WTC11 (cell line): ENCODE measurements at regions not wholly inside any gene's neighbourhood (a gene's known extent, or its start where the extent isn't known, plus 50 kb on each side); places are given as distances from the start of the nearest gene placed in this dataset.

Experiments used
- ATAC-seq: fragments of 200-7000 bp; cut with Tn5 transposase; 2 replicates; pipeline ENCODE4 v1.10.0; 2021; ENCODE audit warnings: mild to moderate bottlenecking, moderate library complexity
- CTCF ChIA-PET: fragments of 300-600 bp; sonication (Branson Sonifier 250); formaldehyde crosslinking; loops from one replicate; lab custom pipeline; 2021; ENCODE audit warnings: antibody characterized with exemption; lab: Charles Lee
- POLR2A ChIA-PET: fragments of 350-600 bp; sonication (Branson Sonifier 250); formaldehyde crosslinking; loops from one replicate; lab custom pipeline; 2021; ENCODE audit warnings: antibody characterized with exemption; lab: Charles Lee
- DNase-seq: peaks from one replicate; pipeline ENCODE4 v3.0.0; 2021; ENCODE audit warnings: low spot score
- H3K27ac Mint-ChIP-seq: 2 replicates; pipeline ENCODE4 v1.8.0; 2021; ENCODE audit warnings: mixed read lengths
- H3K27me3 Mint-ChIP-seq: 2 replicates; pipeline ENCODE4 v1.8.0; 2021; ENCODE audit warnings: low read depth, mild to moderate bottlenecking, moderate library complexity, mixed read lengths
- H3K36me3 Mint-ChIP-seq: 2 replicates; pipeline ENCODE4 v1.8.0; 2021; ENCODE audit warnings: mixed read lengths
- H3K4me1 Mint-ChIP-seq: 2 replicates; pipeline ENCODE4 v1.8.0; 2022; ENCODE audit warnings: mixed read lengths
- H3K4me3 Mint-ChIP-seq: 2 replicates; pipeline ENCODE4 v1.8.0; 2021; ENCODE audit warnings: mild to moderate bottlenecking, moderate library complexity, mixed read lengths
- H3K9me3 Mint-ChIP-seq: 2 replicates; pipeline ENCODE4 v1.8.0; 2021; ENCODE audit warnings: mixed read lengths
- ETV6 ChIP-seq: sonication (generic); formaldehyde crosslinking; IDR thresholded peaks from 2 replicates; pipeline ENCODE4 v1.8.1; 2022; ENCODE audit warnings: mild to moderate bottlenecking, missing genetic modification reagents
- HMGA2 ChIP-seq: fragments of 250-450 bp; sonication (Bioruptor Pico); IDR thresholded peaks from 2 replicates; pipeline ENCODE4 v1.4.0; 2021; ENCODE audit warnings: mild to moderate bottlenecking, moderate library complexity
- MYBL2 ChIP-seq: sonication (generic); formaldehyde crosslinking; IDR thresholded peaks from 2 replicates; pipeline ENCODE4 v1.8.1; 2023; ENCODE audit warnings: mild to moderate bottlenecking, moderate library complexity, missing genetic modification reagents
- NFATC4 ChIP-seq: fragments of 250-450 bp; sonication (Bioruptor Pico); IDR thresholded peaks from 2 replicates; pipeline ENCODE4 v1.9.0; 2021; ENCODE audit warnings: mild to moderate bottlenecking
- SMAD4 ChIP-seq: sonication (generic); formaldehyde crosslinking; IDR thresholded peaks from 2 replicates; pipeline ENCODE4 v1.8.0; 2022; ENCODE audit warnings: mild to moderate bottlenecking, missing genetic modification reagents
- SOX15 ChIP-seq: fragments of 250-450 bp; sonication (Bioruptor Pico); IDR thresholded peaks from 2 replicates; pipeline ENCODE4 v1.9.0; 2021; ENCODE audit warnings: mild to moderate bottlenecking
- ZNF232 ChIP-seq: sonication (generic); formaldehyde crosslinking; IDR thresholded peaks from 2 replicates; pipeline ENCODE4 v1.8.0; 2022; ENCODE audit warnings: mild to moderate bottlenecking, missing genetic modification reagents
- ZNF671 ChIP-seq: fragments of 250-450 bp; sonication (Bioruptor Pico); IDR thresholded peaks from 2 replicates; pipeline ENCODE4 v1.8.0; 2021; ENCODE audit warnings: mild to moderate bottlenecking
- TF ChIP-seq, protein P1 (sequence below): sonication (generic); formaldehyde crosslinking; IDR thresholded peaks from 2 replicates; pipeline ENCODE4 v1.8.1; 2023; ENCODE audit warnings: mild to moderate bottlenecking, missing genetic modification reagents, moderate library complexity
- TF ChIP-seq, protein P2 (sequence below): sonication (generic); formaldehyde crosslinking; IDR thresholded peaks from 2 replicates; pipeline ENCODE4 v1.8.1; 2023; ENCODE audit warnings: mild to moderate bottlenecking, missing genetic modification reagents, borderline replicate concordance
- TF ChIP-seq, protein P3 (sequence below): fragments of 200-600 bp; IDR thresholded peaks from 2 replicates; pipeline ENCODE4 v1.8.0; 2022; ENCODE audit warnings: antibody characterized with exemption
- TF ChIP-seq, protein P4 (sequence below): fragments of 250-450 bp; sonication (Bioruptor Pico); IDR thresholded peaks from 2 replicates; pipeline ENCODE4 v1.8.0; 2021; ENCODE audit warnings: mild to moderate bottlenecking

DNA sequence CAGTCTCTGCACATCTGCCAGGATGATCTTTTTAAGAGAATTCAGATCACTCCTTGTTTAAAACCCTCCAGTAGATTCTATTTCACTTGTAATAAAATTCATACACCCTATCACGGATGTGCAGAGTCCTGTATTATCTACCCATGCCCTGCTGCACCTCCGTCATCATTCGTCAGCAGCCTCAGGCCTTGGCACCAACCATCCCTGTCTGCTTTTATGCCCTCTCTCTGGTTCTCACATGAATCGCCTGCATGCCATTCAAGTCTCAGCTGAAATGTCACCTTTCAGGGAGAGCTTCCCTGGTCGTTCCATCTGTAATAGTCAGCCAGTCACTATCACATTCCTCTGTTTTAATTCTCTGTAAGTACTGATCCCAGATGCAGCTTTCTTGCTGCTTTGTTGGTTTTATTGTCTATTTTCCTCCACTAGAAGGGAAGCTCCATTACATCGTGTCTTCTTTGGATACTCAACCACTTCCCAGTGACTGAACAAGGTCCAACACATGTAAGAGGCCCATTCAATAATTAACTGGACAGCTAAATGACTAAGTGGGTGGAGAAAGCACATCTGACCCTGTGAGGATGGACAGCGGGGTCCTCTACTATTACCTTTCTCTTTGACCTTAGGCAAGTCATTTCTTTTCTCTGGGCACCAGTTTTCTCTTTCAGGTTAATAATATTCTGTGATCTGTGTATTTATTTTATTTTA is 81.2 kb upstream of the GOT2 start:
- ChIA-PET CTCF (interaction anchor here (0.6 to 3.0 kb wide), 27 partner anchors 9 to 433 kb away, joined by 3 to 22 read pairs (median 4); no protein-coding TSS in a partner anchor), POLR2A (interaction anchor here (0.6 kb wide), 1 partner anchor 28 kb away, joined by 3 read pairs; no protein-coding TSS in a partner anchor)
- Mint-ChIP-seq H3K9me3 (no peaks in the 10 kb centered on the region), H3K27me3 (no peaks in the 10 kb centered on the region), H3K36me3 (no peaks in the 10 kb centered on the region), H3K27ac (no peak overlapping the region)
- TF ChIP-seq SMAD4 (CRISPR knock-in tag) (no peak), HMGA2 (CRISPR knock-in tag) (no peak), ZNF671 (CRISPR knock-in tag) (no peak), ZNF232 (CRISPR knock-in tag) (no peak), MYBL2 (CRISPR knock-in tag) (no peak)
- TF ChIP-seq, protein P1, sequence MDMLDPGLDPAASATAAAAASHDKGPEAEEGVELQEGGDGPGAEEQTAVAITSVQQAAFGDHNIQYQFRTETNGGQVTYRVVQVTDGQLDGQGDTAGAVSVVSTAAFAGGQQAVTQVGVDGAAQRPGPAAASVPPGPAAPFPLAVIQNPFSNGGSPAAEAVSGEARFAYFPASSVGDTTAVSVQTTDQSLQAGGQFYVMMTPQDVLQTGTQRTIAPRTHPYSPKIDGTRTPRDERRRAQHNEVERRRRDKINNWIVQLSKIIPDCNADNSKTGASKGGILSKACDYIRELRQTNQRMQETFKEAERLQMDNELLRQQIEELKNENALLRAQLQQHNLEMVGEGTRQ (CRISPR knock-in tag), result no peak
- TF ChIP-seq, protein P2, sequence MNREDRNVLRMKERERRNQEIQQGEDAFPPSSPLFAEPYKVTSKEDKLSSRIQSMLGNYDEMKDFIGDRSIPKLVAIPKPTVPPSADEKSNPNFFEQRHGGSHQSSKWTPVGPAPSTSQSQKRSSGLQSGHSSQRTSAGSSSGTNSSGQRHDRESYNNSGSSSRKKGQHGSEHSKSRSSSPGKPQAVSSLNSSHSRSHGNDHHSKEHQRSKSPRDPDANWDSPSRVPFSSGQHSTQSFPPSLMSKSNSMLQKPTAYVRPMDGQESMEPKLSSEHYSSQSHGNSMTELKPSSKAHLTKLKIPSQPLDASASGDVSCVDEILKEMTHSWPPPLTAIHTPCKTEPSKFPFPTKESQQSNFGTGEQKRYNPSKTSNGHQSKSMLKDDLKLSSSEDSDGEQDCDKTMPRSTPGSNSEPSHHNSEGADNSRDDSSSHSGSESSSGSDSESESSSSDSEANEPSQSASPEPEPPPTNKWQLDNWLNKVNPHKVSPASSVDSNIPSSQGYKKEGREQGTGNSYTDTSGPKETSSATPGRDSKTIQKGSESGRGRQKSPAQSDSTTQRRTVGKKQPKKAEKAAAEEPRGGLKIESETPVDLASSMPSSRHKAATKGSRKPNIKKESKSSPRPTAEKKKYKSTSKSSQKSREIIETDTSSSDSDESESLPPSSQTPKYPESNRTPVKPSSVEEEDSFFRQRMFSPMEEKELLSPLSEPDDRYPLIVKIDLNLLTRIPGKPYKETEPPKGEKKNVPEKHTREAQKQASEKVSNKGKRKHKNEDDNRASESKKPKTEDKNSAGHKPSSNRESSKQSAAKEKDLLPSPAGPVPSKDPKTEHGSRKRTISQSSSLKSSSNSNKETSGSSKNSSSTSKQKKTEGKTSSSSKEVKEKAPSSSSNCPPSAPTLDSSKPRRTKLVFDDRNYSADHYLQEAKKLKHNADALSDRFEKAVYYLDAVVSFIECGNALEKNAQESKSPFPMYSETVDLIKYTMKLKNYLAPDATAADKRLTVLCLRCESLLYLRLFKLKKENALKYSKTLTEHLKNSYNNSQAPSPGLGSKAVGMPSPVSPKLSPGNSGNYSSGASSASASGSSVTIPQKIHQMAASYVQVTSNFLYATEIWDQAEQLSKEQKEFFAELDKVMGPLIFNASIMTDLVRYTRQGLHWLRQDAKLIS (CRISPR knock-in tag), result no peak
- TF ChIP-seq, all 79 proteins: peak for 0
- ATAC-seq, result no peak
- Mint-ChIP-seq H3K4me3 (no peak overlapping the region), H3K4me1 (peaks cover 7% of the 10 kb centered on the region; the same call in 1 of the 2 replicates)
- DNase-seq, result no peak

DNA sequence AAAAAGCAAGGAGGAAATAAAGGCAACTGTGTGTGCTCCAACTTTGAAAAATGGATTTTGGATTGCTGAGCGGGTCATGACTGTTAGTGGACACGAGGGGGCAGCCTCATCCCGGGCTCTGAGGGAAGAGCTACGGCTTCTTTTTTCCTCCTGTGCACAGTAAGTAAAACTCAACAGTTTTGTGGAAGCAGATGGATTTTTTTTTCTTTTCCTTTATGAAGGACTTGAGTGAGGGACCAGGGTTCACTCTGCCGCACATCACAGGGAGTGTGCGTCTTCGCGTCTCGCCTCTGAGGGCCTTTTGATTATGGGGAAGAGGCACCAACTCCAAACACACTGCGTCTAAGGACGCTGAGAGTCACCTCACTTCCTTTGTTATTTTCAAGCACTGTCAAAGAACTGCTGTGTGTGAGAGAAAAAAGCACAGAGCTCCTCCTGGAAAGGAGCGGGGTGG is 80.3 kb upstream of the GOT2 start:
- DNase-seq (peak; percentile 26), ATAC-seq (peak; percentile 87)
- Mint-ChIP-seq H3K27me3 (no peaks in the 10 kb centered on the region), H3K4me3 (peak overlapping the region; percentile 66), H3K9me3 (no peaks in the 10 kb centered on the region), H3K27ac (no peak overlapping the region), H3K36me3 (no peaks in the 10 kb centered on the region), H3K4me1 (peaks cover 7% of the 10 kb centered on the region; the same call in 1 of the 2 replicates)
- POLR2A ChIA-PET, result no interaction called here
- TF ChIP-seq SOX15 (CRISPR knock-in tag), result no peak
- TF ChIP-seq, protein P3, sequence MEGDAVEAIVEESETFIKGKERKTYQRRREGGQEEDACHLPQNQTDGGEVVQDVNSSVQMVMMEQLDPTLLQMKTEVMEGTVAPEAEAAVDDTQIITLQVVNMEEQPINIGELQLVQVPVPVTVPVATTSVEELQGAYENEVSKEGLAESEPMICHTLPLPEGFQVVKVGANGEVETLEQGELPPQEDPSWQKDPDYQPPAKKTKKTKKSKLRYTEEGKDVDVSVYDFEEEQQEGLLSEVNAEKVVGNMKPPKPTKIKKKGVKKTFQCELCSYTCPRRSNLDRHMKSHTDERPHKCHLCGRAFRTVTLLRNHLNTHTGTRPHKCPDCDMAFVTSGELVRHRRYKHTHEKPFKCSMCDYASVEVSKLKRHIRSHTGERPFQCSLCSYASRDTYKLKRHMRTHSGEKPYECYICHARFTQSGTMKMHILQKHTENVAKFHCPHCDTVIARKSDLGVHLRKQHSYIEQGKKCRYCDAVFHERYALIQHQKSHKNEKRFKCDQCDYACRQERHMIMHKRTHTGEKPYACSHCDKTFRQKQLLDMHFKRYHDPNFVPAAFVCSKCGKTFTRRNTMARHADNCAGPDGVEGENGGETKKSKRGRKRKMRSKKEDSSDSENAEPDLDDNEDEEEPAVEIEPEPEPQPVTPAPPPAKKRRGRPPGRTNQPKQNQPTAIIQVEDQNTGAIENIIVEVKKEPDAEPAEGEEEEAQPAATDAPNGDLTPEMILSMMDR, result peak; percentile 68; the same call in 1 of the 2 replicates
- CTCF ChIA-PET, result interaction anchor here (0.6 to 3.0 kb wide), 35 partner anchors 10 to 527 kb away, joined by 3 to 22 read pairs (median 4); no protein-coding TSS in a partner anchor

DNA sequence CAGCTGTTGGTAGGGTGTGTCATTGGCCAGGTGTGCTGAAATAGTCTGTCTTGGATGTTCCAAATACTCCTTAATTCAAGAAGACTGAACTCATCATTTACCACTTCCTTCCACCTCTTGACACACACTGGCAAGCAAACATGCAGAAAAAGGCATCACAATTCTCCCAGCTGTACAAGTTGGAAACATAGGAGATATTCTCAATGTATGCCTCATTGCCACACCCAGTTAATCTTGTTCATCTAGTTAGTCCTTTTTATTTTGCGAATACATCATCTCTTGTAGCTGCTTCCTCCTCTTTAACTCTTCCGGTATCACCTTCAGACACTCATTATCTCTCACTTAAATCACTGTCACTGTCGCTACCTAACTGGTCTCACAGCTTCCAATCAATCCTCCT is 75.1 kb upstream of the GOT2 start:
- H3K4me1 Mint-ChIP-seq, result 0 out of 2 replicates have a peak, but pooled peaks cover 2% of the 10 kb centered on the region
- no peak for ATAC-seq
- no peak overlapping the region for H3K4me3 Mint-ChIP-seq
- no peak for TF ChIP-seq NFATC4 (CRISPR knock-in tag)
- TF ChIP-seq, protein P4, sequence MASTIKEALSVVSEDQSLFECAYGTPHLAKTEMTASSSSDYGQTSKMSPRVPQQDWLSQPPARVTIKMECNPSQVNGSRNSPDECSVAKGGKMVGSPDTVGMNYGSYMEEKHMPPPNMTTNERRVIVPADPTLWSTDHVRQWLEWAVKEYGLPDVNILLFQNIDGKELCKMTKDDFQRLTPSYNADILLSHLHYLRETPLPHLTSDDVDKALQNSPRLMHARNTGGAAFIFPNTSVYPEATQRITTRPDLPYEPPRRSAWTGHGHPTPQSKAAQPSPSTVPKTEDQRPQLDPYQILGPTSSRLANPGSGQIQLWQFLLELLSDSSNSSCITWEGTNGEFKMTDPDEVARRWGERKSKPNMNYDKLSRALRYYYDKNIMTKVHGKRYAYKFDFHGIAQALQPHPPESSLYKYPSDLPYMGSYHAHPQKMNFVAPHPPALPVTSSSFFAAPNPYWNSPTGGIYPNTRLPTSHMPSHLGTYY (CRISPR knock-in tag), result no peak
- TF ChIP-seq ETV6 (CRISPR knock-in tag), result no peak
- H3K36me3 Mint-ChIP-seq, result peaks cover 16% of the 10 kb centered on the region
- H3K9me3 Mint-ChIP-seq, result peaks cover 27% of the 10 kb centered on the region
- no peak for DNase-seq
- H3K27ac Mint-ChIP-seq, result no peak overlapping the region
- POLR2A ChIA-PET, result no interaction called here
- no peaks in the 10 kb centered on the region for H3K27me3 Mint-ChIP-seq
- CTCF ChIA-PET, result no interaction called here
